ENCODE measurements at regions not wholly inside any gene's neighbourhood (a gene's known extent, or its start where the extent isn't known, plus 50 kb on each side); places are given as distances from the start of the nearest gene placed in this dataset.

GRCh38 chr13:83992566-83993358, 110.5 kb upstream of the SLITRK1 start:
- TF ChIP-seq POLR2A (IDR thresholded peaks at IDR 0.05; ENCODE audit: low read length) (no peak), GATA1 (IDR thresholded peaks at IDR 0.05; ENCODE audit: low read depth, low read length) (no peak)

Data from erythroblast (primary cell).